ENCODE measurements at regions not wholly inside any gene's neighbourhood (a gene's known extent, or its start where the extent isn't known, plus 50 kb on each side); places are given as distances from the start of the nearest gene placed in this dataset.

DNA sequence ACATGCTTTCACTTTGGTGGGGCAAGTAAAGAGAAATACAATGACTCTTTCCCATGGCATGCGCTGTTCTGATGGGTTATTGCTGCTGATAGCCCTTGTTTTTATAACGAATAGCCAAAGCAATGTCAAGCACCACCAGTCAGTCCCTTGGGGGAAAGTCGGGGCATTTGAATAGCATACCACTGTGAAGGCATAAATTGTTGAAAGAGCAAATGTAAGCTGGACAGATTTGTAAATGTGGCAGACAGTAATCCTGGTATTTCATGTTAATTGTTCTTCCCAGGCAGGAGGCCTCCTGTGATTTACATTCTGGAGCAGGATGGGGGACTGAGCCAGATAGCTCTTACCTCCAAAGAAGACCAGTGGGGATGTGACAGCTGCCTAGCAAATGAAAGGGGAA lies 293.3 kb downstream of the ADRA2A start:
- TF ChIP-seq ZEB2 (tag by site-specific recombination; IDR thresholded peaks at IDR 0.05) (no peak), ZNF501 (tag by site-specific recombination; IDR thresholded peaks at IDR 0.05) (no peak), ZNF747 (tag by site-specific recombination; IDR thresholded peaks at IDR 0.05) (no peak), ZNF549 (tag by site-specific recombination; IDR thresholded peaks at IDR 0.05) (no peak), ZSCAN16 (tag by site-specific recombination; IDR thresholded peaks at IDR 0.05) (no peak)
- TF ChIP-seq, protein P1, sequence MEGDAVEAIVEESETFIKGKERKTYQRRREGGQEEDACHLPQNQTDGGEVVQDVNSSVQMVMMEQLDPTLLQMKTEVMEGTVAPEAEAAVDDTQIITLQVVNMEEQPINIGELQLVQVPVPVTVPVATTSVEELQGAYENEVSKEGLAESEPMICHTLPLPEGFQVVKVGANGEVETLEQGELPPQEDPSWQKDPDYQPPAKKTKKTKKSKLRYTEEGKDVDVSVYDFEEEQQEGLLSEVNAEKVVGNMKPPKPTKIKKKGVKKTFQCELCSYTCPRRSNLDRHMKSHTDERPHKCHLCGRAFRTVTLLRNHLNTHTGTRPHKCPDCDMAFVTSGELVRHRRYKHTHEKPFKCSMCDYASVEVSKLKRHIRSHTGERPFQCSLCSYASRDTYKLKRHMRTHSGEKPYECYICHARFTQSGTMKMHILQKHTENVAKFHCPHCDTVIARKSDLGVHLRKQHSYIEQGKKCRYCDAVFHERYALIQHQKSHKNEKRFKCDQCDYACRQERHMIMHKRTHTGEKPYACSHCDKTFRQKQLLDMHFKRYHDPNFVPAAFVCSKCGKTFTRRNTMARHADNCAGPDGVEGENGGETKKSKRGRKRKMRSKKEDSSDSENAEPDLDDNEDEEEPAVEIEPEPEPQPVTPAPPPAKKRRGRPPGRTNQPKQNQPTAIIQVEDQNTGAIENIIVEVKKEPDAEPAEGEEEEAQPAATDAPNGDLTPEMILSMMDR (tag by site-specific recombination; IDR thresholded peaks at IDR 0.05): no peak
- TF ChIP-seq, protein P2, sequence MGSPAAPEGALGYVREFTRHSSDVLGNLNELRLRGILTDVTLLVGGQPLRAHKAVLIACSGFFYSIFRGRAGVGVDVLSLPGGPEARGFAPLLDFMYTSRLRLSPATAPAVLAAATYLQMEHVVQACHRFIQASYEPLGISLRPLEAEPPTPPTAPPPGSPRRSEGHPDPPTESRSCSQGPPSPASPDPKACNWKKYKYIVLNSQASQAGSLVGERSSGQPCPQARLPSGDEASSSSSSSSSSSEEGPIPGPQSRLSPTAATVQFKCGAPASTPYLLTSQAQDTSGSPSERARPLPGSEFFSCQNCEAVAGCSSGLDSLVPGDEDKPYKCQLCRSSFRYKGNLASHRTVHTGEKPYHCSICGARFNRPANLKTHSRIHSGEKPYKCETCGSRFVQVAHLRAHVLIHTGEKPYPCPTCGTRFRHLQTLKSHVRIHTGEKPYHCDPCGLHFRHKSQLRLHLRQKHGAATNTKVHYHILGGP (tag by site-specific recombination; IDR thresholded peaks at IDR 0.05): no peak

Measured in HEK293 (cell line).